ENCODE measurements at regions not wholly inside any gene's neighbourhood (a gene's known extent, or its start where the extent isn't known, plus 50 kb on each side); places are given as distances from the start of the nearest gene placed in this dataset.

- TF ChIP-seq, protein P1, sequence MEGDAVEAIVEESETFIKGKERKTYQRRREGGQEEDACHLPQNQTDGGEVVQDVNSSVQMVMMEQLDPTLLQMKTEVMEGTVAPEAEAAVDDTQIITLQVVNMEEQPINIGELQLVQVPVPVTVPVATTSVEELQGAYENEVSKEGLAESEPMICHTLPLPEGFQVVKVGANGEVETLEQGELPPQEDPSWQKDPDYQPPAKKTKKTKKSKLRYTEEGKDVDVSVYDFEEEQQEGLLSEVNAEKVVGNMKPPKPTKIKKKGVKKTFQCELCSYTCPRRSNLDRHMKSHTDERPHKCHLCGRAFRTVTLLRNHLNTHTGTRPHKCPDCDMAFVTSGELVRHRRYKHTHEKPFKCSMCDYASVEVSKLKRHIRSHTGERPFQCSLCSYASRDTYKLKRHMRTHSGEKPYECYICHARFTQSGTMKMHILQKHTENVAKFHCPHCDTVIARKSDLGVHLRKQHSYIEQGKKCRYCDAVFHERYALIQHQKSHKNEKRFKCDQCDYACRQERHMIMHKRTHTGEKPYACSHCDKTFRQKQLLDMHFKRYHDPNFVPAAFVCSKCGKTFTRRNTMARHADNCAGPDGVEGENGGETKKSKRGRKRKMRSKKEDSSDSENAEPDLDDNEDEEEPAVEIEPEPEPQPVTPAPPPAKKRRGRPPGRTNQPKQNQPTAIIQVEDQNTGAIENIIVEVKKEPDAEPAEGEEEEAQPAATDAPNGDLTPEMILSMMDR (conservative IDR thresholded peaks at IDR 0.05; ENCODE audit: low read length), result no peak
- TF ChIP-seq EZH2phosphoT487 (IDR thresholded peaks at IDR 0.05; ENCODE audit: borderline replicate concordance, low read depth, low read length), result no peak
These were observed 94.1 kb upstream of the TMEM26 start for GRCh38 chr10:61547297-61547696.
